GM10248 (cell line): ENCODE measurements at regions not wholly inside any gene's neighbourhood (a gene's known extent, or its start where the extent isn't known, plus 50 kb on each side); places are given as distances from the start of the nearest gene placed in this dataset.
A peak's percentile ranks its signal among the peaks of the same experiment; 100 is the strongest.

ENCODE experiments used
- CTCF ChIA-PET: fragments of 300-600 bp; sonication (Branson Sonifier 250); formaldehyde crosslinking; extraction: SDS; loops from one replicate; lab custom pipeline; 2021; ENCODE audit warnings: antibody characterized with exemption; lab: Yijun Ruan, JAX
- POLR2A ChIA-PET: fragments of 350-650 bp; sonication (Branson Sonifier 250); formaldehyde crosslinking; extraction: SDS; loops from one replicate; lab custom pipeline; 2020; ENCODE audit warnings: antibody characterized with exemption; lab: Yijun Ruan, JAX
- DNase-seq: peaks from one replicate; pipeline ENCODE4 v3.0.0; 2012; ENCODE audit errors: extremely low spot score
- TF ChIP-seq, protein P1 (sequence below): IDR thresholded peaks from 2 replicates; pipeline ENCODE4 v1.5.1; 2012; ENCODE audit warnings: mild to moderate bottlenecking, low read depth; ENCODE audit errors: extremely low read depth, missing control alignments, control extremely low read depth

DNA sequence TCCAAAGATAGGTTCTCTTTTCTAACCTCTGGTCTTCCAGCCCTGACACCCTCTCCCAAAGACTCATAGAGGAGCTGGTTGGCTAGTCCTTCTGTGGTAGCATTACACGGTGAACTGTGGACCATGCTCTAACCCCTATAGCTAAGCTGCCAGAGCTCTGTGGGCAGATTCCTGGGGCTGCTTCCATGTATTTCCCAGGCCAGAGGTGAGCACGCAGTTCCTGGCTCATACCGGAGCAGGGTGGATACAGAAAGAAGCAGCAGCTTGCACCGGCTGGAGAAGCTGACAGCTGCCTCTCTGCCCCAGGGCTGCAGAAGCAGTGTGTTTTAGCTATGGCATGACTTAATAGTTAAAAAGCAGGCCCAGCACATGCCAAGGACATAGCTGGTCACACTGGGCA, 84.1 kb upstream of the FOXP4 start:
- TF ChIP-seq, protein P1, sequence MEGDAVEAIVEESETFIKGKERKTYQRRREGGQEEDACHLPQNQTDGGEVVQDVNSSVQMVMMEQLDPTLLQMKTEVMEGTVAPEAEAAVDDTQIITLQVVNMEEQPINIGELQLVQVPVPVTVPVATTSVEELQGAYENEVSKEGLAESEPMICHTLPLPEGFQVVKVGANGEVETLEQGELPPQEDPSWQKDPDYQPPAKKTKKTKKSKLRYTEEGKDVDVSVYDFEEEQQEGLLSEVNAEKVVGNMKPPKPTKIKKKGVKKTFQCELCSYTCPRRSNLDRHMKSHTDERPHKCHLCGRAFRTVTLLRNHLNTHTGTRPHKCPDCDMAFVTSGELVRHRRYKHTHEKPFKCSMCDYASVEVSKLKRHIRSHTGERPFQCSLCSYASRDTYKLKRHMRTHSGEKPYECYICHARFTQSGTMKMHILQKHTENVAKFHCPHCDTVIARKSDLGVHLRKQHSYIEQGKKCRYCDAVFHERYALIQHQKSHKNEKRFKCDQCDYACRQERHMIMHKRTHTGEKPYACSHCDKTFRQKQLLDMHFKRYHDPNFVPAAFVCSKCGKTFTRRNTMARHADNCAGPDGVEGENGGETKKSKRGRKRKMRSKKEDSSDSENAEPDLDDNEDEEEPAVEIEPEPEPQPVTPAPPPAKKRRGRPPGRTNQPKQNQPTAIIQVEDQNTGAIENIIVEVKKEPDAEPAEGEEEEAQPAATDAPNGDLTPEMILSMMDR = no peak
- ChIA-PET CTCF (interaction anchor here (0.9 to 7.2 kb wide), 22 partner anchors 9 to 222 kb away, joined by 3 to 151 read pairs (median 4); no protein-coding TSS in a partner anchor), POLR2A (no interaction called here)
- DNase-seq = no peak

DNA sequence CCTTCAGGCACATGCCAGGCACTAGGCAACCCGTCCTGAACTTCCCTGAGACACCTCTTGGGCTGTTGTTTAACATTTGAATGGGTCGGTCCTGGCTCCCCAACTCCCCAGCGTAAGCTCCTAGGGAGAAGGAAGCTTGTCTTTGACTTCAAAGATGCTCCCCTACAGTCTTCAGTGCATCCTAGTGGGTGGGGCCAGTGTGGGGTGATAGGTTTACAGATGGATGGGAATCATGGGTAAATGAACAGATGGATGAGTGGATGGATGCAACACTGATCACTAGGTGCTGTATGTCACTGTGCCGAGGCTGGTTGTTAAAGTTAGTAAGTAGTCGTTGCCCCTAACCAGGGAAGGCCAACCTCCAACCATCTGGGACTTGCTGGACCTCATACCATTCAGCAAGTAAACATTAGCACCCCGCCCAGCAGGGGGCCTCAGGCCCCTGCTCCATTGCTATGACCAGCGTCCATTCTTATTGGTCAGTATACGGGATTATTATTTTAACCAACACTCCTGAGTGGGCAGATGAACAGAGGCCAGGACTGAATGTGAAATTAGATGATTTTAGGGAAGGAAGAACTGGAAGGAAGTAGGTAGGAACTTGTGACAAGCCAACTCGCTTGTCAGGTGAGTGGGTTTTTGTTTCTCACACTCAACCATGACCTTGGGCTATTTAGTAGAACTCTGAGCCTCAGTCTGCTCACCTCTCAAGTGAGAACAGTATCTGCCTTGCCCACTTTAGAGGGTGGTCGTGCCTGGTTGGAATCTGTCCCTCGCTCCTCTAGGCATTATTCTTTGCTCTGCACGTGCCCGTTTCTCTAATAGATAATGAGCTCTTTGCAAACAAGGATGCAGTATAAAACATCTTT, 82.9 kb upstream of the FOXP4 start:
- peak; percentile 81 for DNase-seq
- TF ChIP-seq, protein P1 = peak; percentile 72
- ChIA-PET CTCF (interaction anchor here (0.6 to 7.2 kb wide), 41 partner anchors 10 to 585 kb away, joined by 3 to 151 read pairs (median 4); no protein-coding TSS in a partner anchor), POLR2A (no interaction called here)

DNA sequence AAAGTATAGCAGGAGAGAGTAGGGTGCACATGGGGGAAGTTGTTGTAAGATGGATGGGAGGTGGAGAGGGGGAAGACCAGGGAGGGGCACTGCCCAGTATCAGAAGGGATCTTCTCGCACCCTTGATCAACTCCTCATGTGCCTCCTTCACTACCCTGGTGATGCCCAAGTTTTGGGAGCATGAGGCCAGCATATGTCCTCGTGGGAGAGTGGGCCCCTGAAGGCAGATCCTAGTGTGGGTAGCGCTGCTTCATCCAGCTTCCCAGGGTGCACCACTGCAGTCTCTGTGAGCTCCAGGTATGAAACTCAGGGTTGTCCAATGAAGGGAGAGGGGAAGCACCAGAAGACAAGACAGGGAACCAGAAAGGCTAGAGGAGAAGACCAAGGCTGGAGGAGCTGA, 82.2 kb upstream of the FOXP4 start:
- DNase-seq = no peak
- TF ChIP-seq, protein P1 = no peak
- POLR2A ChIA-PET = no interaction called here
- CTCF ChIA-PET = interaction anchor here (0.6 to 7.2 kb wide), 23 partner anchors 10 to 584 kb away, joined by 3 to 151 read pairs (median 4); no protein-coding TSS in a partner anchor

DNA sequence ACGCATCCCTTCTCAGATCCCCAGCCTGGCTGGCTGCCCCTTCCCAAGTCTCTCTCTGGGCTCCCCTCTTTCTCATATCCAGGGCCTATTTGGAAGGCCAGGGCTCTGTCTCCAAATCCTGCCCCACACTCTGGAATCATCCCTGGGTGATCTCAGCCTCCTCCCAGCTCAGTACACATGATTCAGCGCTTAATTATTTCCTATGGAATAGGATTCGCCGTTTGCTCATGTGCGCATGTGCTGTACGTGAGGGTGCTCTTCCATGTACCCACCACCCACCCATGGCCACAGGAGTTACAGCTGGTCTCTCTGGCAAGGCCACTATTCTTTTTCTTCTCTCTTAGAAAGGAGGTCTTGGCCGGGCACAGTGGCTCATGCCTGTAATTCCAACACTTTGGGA, 81.7 kb upstream of the FOXP4 start:
- TF ChIP-seq, protein P1 = no peak
- POLR2A ChIA-PET = no interaction called here
- no peak for DNase-seq

DNA sequence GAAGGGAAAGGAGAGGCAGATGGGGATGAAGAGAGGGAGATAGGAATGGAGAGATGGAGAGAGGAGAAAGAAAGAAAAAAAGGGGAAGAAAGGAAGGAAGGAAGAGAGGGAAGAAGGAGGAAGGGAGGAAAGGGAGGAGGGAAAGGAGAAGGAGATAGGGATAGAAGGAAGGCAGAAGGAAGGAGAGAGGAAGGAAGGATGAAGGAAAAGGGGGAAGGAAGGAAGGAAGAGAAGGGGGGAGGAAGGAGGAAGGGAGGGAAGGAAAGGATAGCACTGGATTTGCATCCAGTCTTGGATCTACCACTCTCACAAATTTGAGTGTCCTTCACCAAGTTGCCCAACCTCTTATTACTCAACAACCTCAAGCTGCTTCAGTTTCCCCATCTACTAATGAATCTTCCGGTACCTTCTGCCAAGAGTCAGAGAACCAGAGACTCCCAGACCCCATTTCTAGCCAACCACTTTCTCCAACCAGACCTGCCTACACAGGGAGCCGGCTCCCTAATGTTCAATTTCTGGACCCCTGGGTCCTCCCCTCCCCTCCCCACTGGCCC, 79.7 kb upstream of the FOXP4 start:
- DNase-seq = no peak
- POLR2A ChIA-PET = no interaction called here
- TF ChIP-seq, protein P1 = no peak
- CTCF ChIA-PET = no interaction called here

More for the DNA sequence above, 81.7 kb upstream of the FOXP4 start:
- CTCF ChIA-PET = interaction anchor here (0.8 to 7.2 kb wide), 21 partner anchors 9 to 584 kb away, joined by 3 to 151 read pairs (median 4); no protein-coding TSS in a partner anchor

DNA sequence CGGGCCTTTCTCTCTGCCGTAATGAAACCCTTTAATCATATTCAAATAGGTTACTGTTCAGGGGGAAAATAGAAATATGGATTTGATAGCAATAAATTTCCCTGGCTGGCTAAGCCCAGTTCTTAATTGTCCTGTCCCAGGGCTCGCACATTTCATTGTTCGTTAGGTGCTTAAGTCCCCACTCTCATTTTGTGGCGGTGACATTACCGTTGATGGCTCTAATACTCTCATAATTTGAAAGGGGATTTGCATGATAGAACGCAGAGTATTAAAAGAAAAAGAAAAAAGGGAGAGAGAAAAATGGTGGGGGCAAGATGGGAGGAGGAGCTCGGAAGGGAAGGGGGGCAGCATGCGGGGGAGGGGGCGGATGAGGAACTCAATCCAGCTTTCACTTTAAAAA, 79.1 kb upstream of the FOXP4 start:
- ChIA-PET CTCF (no interaction called here), POLR2A (interaction anchor here (0.6 kb wide), 1 partner anchor 16 kb away, joined by 3 read pairs; no protein-coding TSS in a partner anchor)
- TF ChIP-seq, protein P1 = no peak
- no peak for DNase-seq
